HCT116 (cell line): ENCODE measurements at regions not wholly inside any gene's neighbourhood (a gene's known extent, or its start where the extent isn't known, plus 50 kb on each side); places are given as distances from the start of the nearest gene placed in this dataset.

ENCODE experiments used
- ATAC-seq: fragments of 200-7000 bp; cut with Tn5 transposase; 2 replicates; pipeline ENCODE4 v1.9.1; 2020; ENCODE audit warnings: mild to moderate bottlenecking, moderate library complexity
- BruUV-seq: library from RNA; stranded (reverse); fragments of 400-500 nt; replicated peaks from 2 replicates; lab custom pipeline; 2021; lab: Mats Ljungman, UMichigan
- CTCF ChIA-PET: fragments of 300-600 bp; sonication (Branson Sonifier 250); formaldehyde crosslinking; loops from one replicate; lab custom pipeline; 2021; ENCODE audit warnings: antibody characterized with exemption; lab: Charles Lee
- POLR2A ChIA-PET: fragments of 300-600, 350-600 bp; sonication (Branson Sonifier 250); formaldehyde crosslinking; loops from one replicate; lab custom pipeline; 2021; ENCODE audit warnings: antibody characterized with exemption; lab: Charles Lee
- RAD21 ChIA-PET, 2 experiments: fragments of 300-600 bp; sonication (Branson Sonifier 250); formaldehyde crosslinking; loops; one replicate each; lab custom pipeline; 2023; ENCODE audit warnings: low total read pairs in 2 of 2; ENCODE audit not compliant: uncharacterized antibody in 2 of 2, unreplicated experiment in 2 of 2, low non-redundant PET in 1 of 2; lab: Charles Lee
- DNase-seq: peaks from one replicate; pipeline ENCODE4 v3.0.0-alpha.2; 2010; ENCODE audit warnings: low read depth, low spot score
- H2AFZ ChIP-seq: fragments of 200-600 bp; shearing (Covaris generic), sonication (generic); 2 replicates; pipeline ENCODE4 v1.6.1; 2017; ENCODE audit warnings: low read depth, mixed run types, mixed read lengths, antibody characterized with exemption, low read length; ENCODE audit not compliant: poor library complexity, severe bottlenecking
- H3K27ac ChIP-seq: 2 replicates; pipeline ENCODE4 v1.5.1; 2012; ENCODE audit warnings: low read depth, low read length
- H3K27me3 ChIP-seq: fragments of 200-600 bp; sonication (generic); 2 replicates; pipeline ENCODE4 v1.6.1; 2016; ENCODE audit warnings: mixed run types, low read length, mixed read lengths; ENCODE audit not compliant: insufficient read depth
- H3K36me3 ChIP-seq, 2 experiments: fragments of 200-500 bp in 1 of 2; fragments of 200-600 bp in 1 of 2; sonication (Bioruptor generic) in 1 of 2; sonication (generic) in 1 of 2; 2 replicates each; pipeline versions ENCODE4 v1.5.1 to v1.6.1; 2014 to 2016; ENCODE audit warnings: low read length in 2 of 2, inconsistent platforms in 1 of 2, mixed read lengths in 1 of 2, mixed run types in 1 of 2; ENCODE audit not compliant: insufficient read depth in 2 of 2, control insufficient read depth in 1 of 2
- H3K4me1 ChIP-seq, 2 experiments: fragments of 200-600 bp in 1 of 2; sonication (generic) in 1 of 2; 2 replicates each; pipeline versions ENCODE4 v1.5.1 to v1.6.1; 2012 to 2017; ENCODE audit warnings: low read length in 2 of 2, inconsistent platforms in 1 of 2, mild to moderate bottlenecking in 1 of 2, mixed read lengths in 1 of 2, mixed run types in 1 of 2, moderate library complexity in 1 of 2; ENCODE audit not compliant: insufficient read depth in 2 of 2, control insufficient read depth in 1 of 2
- H3K4me2 ChIP-seq: fragments of 200-600 bp; sonication (generic); 2 replicates; pipeline ENCODE4 v1.6.1; 2017; ENCODE audit warnings: mixed run types, low read length, mixed read lengths
- H3K4me3 ChIP-seq, 2 experiments: fragments of 200-600 bp in 1 of 2; sonication (generic) in 1 of 2; replicated peaks in 1 of 2; 2 replicates each; pipeline ENCODE4 v1.5.1; 2011 to 2016; ENCODE audit warnings: low read length in 2 of 2, control low read depth in 1 of 2, low read depth in 1 of 2, mild to moderate bottlenecking in 1 of 2, mixed read lengths in 1 of 2, mixed run types in 1 of 2
- H3K79me2 ChIP-seq: fragments of 200-600 bp; sonication (generic); 2 replicates; pipeline ENCODE4 v1.6.1; 2017; ENCODE audit warnings: mild to moderate bottlenecking, mixed run types, low read length, moderate library complexity, mixed read lengths; ENCODE audit not compliant: insufficient read depth
- H3K9ac ChIP-seq: fragments of 200-600 bp; sonication (generic); 2 replicates; pipeline ENCODE4 v1.6.1; 2016; ENCODE audit warnings: low read length, mixed read lengths
- H3K9me2 ChIP-seq: fragments of 200-600 bp; sonication (generic), shearing (Covaris generic); 2 replicates; pipeline ENCODE4 v1.6.1; 2017; ENCODE audit warnings: mixed run types, mild to moderate bottlenecking, moderate library complexity; ENCODE audit not compliant: insufficient read depth
- H3K9me3 ChIP-seq, 2 experiments: fragments of 200-500 bp in 1 of 2; fragments of 200-600 bp in 1 of 2; sonication (Bioruptor generic) in 1 of 2; sonication (generic) in 1 of 2; 2 replicates each; pipeline ENCODE4 v1.6.1; 2014 to 2017; ENCODE audit warnings: low read length in 2 of 2, mixed read lengths in 2 of 2, inconsistent platforms in 1 of 2, low read depth in 1 of 2, mild to moderate bottlenecking in 1 of 2, mixed run types in 1 of 2, moderate library complexity in 1 of 2; ENCODE audit not compliant: control insufficient read depth in 1 of 2, insufficient read depth in 1 of 2
- H4K20me1 ChIP-seq: fragments of 200-600 bp; sonication (generic), shearing (Covaris generic); 2 replicates; pipeline ENCODE4 v1.6.1; 2017; ENCODE audit warnings: mixed run types, mild to moderate bottlenecking, moderate library complexity; ENCODE audit not compliant: insufficient read depth
- ATF3 ChIP-seq: IDR thresholded peaks from 2 replicates; pipeline ENCODE4 v1.6.1; 2012
- CBX3 ChIP-seq: IDR thresholded peaks from 2 replicates; pipeline ENCODE4 v1.6.1; 2012; ENCODE audit warnings: low read depth
- CEBPB ChIP-seq: IDR thresholded peaks from 2 replicates; pipeline ENCODE4 v1.6.1; 2012; ENCODE audit warnings: low read depth
- CTCF ChIP-seq, 3 experiments: fragments of 200-600 bp in 1 of 3; sonication (generic) in 1 of 3; IDR thresholded peaks in 2 of 3; conservative IDR thresholded peaks in 1 of 3; 2 replicates each; pipeline ENCODE4 v1.5.1; 2012 to 2017; ENCODE audit warnings: low read depth in 2 of 3, low read length in 2 of 3, antibody characterized with exemption in 1 of 3, borderline replicate concordance in 1 of 3, control low read depth in 1 of 3, mild to moderate bottlenecking in 1 of 3, mixed read lengths in 1 of 3, mixed run types in 1 of 3, moderate library complexity in 1 of 3; ENCODE audit not compliant: insufficient read depth in 1 of 3
- EGR1 ChIP-seq: IDR thresholded peaks from 2 replicates; pipeline ENCODE4 v1.6.1; 2012; ENCODE audit warnings: low read depth
- ELF1 ChIP-seq: IDR thresholded peaks from 2 replicates; pipeline ENCODE4 v1.6.1; 2012; ENCODE audit warnings: low read depth, borderline replicate concordance
- EZH2 ChIP-seq: fragments of 200-600 bp; sonication (generic); IDR thresholded peaks from 2 replicates; pipeline ENCODE4 v1.6.1; 2017; ENCODE audit warnings: antibody characterized with exemption, mixed run types
- EZH2phosphoT487 ChIP-seq: fragments of 200-600 bp; IDR thresholded peaks from 2 replicates; pipeline ENCODE4 v1.6.1; 2018; ENCODE audit warnings: antibody characterized with exemption, borderline replicate concordance
- FOSL1 ChIP-seq: IDR thresholded peaks from 2 replicates; pipeline ENCODE4 v1.6.1; 2012; ENCODE audit warnings: low read depth
- JUND ChIP-seq: IDR thresholded peaks from 2 replicates; pipeline ENCODE4 v1.6.1; 2012
- MAX ChIP-seq: IDR thresholded peaks from 2 replicates; pipeline ENCODE4 v1.6.1; 2012
- POLR2A ChIP-seq: IDR thresholded peaks from 2 replicates; pipeline ENCODE4 v1.7.0; 2011; ENCODE audit warnings: borderline replicate concordance; ENCODE audit not compliant: insufficient read depth, insufficient read length; ENCODE audit errors: extremely low read depth
- RAD21 ChIP-seq: IDR thresholded peaks from 2 replicates; pipeline ENCODE4 v1.6.1; 2012; ENCODE audit warnings: low read depth, mild to moderate bottlenecking
- REST ChIP-seq: IDR thresholded peaks from 2 replicates; pipeline ENCODE4 v1.6.1; 2012; ENCODE audit warnings: low read depth
- SIN3A ChIP-seq: IDR thresholded peaks from 2 replicates; pipeline ENCODE4 v1.6.1; 2012; ENCODE audit warnings: low read depth
- TCF7L2 ChIP-seq: IDR thresholded peaks from 2 replicates; pipeline ENCODE4 v1.7.0; 2011; ENCODE audit warnings: borderline replicate concordance, inconsistent platforms; ENCODE audit not compliant: insufficient read depth, insufficient read length; ENCODE audit errors: extremely low read depth
- YY1 ChIP-seq: IDR thresholded peaks from 2 replicates; pipeline ENCODE4 v1.6.1; 2011; ENCODE audit warnings: low read length, low read depth, moderate library complexity, mild to moderate bottlenecking; ENCODE audit not compliant: insufficient replicate concordance; ENCODE audit errors: extremely low read depth
- ZBTB33 ChIP-seq: IDR thresholded peaks from 2 replicates; pipeline ENCODE4 v1.6.1; 2011; ENCODE audit warnings: mild to moderate bottlenecking, low read length, moderate library complexity; ENCODE audit not compliant: insufficient replicate concordance; ENCODE audit errors: extremely low read depth
- ZFX ChIP-seq: fragments of 450-650 bp; IDR thresholded peaks from 2 replicates; pipeline ENCODE4 v1.6.1; 2017
- ZNF274 ChIP-seq: fragments of 200-500 bp; sonication (Bioruptor generic); IDR thresholded peaks from 2 replicates; pipeline ENCODE4 v1.6.1; 2014; ENCODE audit warnings: mild to moderate bottlenecking, low read depth, low read length, inconsistent platforms
- intact Hi-C: fragments of 100-400 bp; cut with micrococcal nuclease; formaldehyde crosslinking; loops from 2 replicates; pipeline ENCODE4 v1.10.0; 2022

- Histone ChIP-seq H3K4me3 (no peak overlapping the region), H3K4me1 (no peaks in the 10 kb centered on the region), H3K36me3 (no peaks in the 10 kb centered on the region), H3K9me3 (no peaks in the 10 kb centered on the region), H3K27me3 (no peaks in the 10 kb centered on the region), H3K9ac (no peak overlapping the region), H3K9me2 (no peaks in the 10 kb centered on the region), H3K4me2 (no peak overlapping the region), H2AFZ (no peak overlapping the region), H3K79me2 (no peaks in the 10 kb centered on the region), H3K27ac (no peak overlapping the region), H4K20me1 (no peaks in the 10 kb centered on the region)
- no TSS peak for BruUV-seq
- DNase-seq, result no peak
- intact Hi-C loops, result no loop called here
- no peak for ATAC-seq
- RAD21 ChIA-PET, result no interaction called here
- POLR2A ChIA-PET, result no interaction called here
- CTCF ChIA-PET, result no interaction called here
- TF ChIP-seq FOSL1, result no peak
- no peak for TF ChIP-seq YY1
- no peak for TF ChIP-seq EZH2
- no peak for TF ChIP-seq JUND
- TF ChIP-seq ELF1, result no peak
- no peak for TF ChIP-seq CTCF (IDR thresholded peaks at IDR 0.05 in 2 of 3, conservative IDR thresholded peaks at IDR 0.05 in 1 of 3; ENCODE audit: borderline replicate concordance in 1 of 3, insufficient read depth in 1 of 3, low read depth in 2 of 3, low read length in 2 of 3)
- TF ChIP-seq EZH2phosphoT487, result no peak
- TF ChIP-seq EGR1, result no peak
- TF ChIP-seq CBX3, result no peak
- TF ChIP-seq ZFX, result no peak
- TF ChIP-seq ZBTB33, result no peak
- no peak for TF ChIP-seq ZNF274
- no peak for TF ChIP-seq CEBPB
- TF ChIP-seq MAX, result no peak
- TF ChIP-seq ATF3, result no peak
- TF ChIP-seq POLR2A, result no peak
- TF ChIP-seq REST, result no peak
- no peak for TF ChIP-seq RAD21
- no peak for TF ChIP-seq TCF7L2
- no peak for TF ChIP-seq SIN3A
- TF ChIP-seq, all 23 proteins: peak for 0
Observed at GRCh38 chr7:67438198-67438882, 441.7 kb downstream of the TYW1 start.
